NCI-H2029 (cell line): ENCODE measurements at regions not wholly inside any gene's neighbourhood (a gene's known extent, or its start where the extent isn't known, plus 50 kb on each side); places are given as distances from the start of the nearest gene placed in this dataset.
"Not testable (repeated sequence)": the region's sequence is repeated elsewhere in the genome, so short reads cannot be mapped to it uniquely, and the experiment has no call there.

Source experiments
- DNase-seq: peaks from one replicate; lab custom pipeline; 2025; lab: John Stamatoyannopoulos, UW

DNA sequence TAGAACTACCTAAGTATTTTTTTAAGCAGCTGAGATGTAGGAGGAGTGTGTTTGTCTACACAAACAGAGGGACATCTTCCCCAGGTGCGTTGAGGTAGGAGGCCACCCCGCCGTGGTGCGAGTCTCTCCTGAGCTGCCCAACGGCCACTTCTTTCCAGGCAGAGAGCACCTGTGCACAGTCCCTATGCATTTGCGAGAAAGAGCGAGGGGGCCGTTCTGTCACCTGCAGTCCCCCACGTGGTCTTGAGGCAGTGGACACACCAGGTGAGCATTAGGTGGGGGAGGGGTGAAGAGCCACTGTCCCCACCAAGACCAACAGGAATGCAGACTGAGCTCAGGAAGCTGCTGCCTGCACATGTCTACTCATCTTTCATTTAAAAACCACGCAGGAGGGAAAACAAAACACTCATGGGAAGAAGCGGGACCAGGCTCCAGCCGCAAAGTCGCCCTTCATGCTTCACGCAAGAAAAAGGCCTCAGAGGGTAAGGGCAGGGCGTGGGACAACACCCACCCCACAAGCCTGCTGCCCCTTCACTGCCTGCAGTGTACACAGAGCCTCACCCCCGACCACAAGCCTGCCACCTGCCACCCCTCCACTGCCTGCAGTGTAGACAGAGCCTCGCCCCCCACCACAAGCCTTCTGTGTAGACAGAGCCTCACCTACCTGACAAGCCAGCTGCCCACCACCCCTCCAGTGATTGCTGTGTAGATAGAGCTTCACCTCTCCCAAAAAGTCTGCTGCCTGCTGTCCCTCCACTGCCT lies 142.0 kb downstream of the DLL1 start:
- no peak for DNase-seq

DNA sequence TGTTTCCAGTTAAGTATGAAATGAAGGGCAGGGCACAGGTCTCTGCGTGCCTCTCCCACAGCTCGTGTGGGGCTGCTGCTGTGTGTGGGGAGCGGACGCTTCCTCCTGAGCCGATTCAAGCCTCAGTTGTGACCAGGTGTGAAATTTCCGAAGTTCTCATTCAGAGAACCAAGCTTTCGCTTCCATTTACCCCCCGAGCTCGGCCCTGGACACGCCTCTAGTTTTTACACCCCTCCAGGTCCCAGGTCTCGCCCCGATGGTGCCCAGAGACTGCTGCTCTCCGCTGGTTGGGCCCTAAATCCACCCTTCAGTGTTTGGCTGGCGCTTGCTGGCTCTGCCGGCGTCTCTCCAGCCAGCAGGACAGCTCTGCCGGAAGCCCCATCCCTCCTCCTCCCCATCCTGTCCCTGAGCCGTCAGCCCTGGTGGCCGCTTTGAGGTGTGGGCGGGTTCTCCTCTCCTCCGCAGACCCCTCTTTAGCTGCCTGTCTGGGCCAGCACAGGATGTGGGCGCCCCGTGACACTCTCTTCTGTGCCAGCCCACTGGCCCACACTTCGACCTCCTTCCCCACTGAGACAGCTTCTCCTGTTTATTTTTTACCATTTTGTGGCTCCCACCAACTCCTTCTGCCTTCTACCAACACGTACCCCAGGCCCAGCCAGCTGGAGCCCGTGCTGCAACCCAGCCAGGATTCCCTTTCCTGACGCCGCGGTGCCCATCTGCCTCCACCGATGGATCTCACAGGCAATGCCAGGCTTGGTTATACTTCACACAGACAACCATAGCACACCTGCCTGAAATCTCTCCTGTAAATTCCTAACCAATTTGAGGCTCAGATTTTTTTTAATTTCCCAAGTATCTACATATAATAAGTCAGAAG lies 142.8 kb downstream of the DLL1 start:
- no peak for DNase-seq

DNA sequence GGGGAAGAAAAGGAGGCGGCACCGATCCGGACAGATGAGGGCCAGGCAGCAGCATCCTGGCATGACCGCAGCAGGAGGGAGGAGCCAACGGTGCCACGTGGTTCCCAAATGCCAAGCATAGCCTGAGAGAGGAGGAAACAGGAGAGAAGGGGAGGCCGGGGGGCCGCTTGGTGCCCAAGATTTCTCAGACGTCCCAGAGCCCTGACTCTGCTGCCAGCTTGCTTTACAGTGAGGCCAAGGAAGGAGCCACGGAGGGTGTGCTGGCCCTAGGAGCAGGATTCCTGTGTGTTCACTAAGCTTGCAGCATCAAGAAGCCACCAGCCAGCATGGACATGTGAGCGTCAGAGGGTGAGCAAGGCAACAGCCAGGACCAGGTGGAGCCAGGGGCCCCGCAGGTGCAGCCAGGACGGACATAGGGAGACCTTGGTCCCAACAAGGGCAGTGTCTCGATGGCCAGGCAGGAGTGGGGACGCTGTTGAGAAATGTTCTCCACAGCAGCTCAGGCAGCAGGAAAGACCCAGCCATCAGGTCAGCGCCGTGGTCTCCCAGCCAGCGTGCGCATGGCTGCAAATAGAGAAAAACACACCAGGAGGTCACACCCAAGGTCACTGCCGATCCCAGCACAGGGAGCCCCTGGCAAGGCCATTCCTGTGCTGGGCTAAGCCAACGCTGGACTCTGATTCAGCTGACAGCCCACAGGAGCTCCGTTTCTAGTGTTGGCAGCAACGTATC lies 143.7 kb downstream of the DLL1 start:
- no peak for DNase-seq

DNA sequence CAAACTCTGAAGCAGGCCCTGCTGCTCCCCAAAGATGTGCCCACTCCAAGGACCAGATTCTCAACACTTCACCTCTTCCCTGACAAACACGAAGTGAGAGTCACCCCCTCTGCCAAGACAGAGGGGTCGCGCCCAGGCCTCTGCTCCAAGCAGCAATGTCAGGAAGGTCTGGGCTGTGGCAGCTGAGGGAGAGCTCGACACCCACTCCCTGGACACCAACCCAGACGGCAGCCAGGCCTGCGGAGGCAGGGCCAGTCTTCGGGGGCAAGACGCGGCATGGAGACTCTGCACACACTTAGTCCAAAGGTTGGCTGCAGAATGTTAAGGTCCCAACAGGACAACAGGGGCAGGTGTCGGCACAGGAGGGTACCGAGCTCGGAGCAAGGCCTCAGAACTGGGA lies 144.2 kb downstream of the DLL1 start:
- DNase-seq, result no peak

DNA sequence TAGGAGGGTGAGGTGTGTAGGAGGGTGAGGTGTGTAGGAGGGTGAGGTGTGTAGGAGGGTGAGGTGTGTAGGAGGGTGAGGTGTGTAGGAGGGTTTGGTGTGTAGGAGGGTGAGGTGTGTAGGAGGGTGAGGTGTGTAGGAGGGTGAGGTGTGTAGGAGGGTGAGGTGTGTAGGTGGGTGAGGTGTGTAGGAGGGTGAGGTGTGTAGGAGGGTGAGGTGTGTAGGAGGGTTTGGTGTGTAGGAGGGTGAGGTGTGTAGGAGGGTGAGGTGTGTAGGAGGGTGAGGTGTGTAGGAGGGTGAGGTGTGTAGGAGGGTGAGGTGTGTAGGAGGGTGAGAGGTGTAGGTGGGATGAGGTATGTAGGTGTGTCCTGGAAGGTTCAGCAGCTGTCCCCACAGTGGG lies 144.7 kb downstream of the DLL1 start:
- DNase-seq, result not testable (repeated sequence)

DNA sequence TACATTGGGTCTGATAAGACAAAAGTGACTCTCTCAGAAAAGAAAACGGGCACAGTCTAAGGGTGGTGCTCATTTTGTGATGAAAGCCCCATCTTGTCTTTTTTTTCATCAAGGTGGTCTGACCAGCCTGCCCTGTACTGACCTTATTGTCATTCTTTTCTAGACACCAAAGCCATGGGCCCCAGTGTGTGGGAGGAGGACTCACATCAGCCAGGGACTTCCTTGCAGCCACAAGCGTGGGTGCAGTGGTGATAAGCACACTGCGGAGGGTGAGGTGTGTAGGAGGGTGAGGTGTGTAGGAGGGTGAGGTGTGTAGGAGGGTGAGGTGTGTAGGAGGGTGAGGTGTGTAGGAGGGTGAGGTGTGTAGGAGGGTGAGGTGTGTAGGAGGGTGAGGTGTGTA lies 145.2 kb downstream of the DLL1 start:
- not testable (repeated sequence) for DNase-seq

DNA sequence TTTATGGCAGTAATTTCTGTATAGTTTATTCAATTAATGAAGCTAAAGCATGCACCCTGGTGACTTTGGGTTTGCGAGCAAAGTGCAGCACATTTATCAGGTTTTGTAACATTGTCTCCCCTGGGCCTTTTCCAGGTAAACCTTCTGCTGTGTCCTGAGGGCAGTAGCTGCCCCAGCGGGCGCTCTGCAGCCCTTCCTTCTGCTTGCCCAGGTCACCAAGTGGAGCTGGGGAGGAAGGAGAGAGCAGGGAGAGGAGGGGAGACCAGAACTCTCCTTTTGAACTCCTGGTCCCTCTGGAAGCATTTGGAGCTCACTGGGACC lies 145.6 kb downstream of the DLL1 start:
- DNase-seq, result no peak

DNA sequence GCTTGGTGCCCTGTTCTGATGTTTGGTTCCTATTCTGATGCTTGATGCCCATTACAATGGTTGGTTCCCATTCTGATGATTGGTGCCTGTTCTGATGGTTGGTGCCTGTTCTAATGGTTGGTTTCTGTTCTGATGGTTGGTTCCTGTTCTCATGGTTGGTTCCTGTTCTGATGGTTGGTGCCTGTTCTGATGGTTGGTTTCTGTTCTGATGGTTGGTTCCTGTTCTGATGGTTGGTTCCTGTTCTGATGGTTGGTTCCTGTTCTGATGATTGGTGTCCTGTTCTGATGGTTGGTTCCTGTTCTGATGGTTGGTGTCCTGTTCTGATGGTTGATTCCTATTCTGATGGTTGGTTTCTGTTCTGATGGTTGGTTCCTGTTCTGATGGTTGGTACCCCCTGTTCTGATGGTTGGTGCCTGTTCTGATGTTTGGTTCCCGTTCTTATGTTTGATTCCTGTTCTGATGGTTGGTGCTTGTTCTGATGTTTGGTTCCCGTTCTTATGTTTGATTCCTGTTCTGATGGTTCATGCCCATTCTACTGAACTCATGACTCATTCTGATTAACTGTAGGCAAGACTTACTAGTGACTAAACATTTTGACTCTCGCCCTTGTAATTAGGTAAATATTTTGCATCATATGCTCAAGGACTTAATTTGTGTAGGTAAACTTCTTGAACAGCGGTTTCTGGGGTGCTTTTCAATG lies 146.2 kb downstream of the DLL1 start:
- no peak for DNase-seq

DNA sequence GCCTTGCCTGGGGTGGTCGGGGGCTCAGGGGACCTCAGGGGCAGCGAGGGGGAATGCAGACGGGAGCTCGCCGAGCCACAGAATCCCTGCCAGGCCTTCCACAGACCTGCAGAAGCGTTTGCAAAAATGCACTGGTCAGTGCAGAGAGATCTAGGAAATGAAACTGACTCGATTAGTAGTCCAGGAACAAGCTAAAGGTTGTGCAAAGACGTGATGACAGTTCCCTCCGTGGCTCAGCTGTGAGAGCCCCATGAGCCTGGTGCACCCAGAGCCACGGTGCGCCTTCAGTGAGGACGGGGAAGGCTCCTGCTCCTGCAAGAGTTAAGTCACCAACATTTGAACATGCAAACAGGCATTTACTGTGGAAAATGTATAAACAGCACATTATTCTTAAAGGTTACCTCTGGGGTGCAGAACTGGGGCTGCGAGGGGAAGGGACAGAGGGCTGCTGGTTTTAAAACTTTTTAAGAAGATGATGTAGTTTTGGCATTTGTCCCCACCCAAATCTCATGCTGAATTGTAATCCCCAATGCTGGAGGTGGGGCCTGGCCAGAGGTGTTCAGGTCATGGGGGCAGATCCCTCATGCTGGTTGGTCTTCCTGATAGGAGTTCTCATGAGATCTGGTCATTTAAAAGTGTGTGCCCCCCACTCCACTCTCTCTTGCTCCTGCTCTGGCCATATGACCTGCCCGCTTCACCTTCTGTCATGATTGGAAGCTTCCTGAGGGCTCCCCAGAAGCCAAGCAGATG lies 147.3 kb downstream of the DLL1 start:
- DNase-seq, result no peak

DNA sequence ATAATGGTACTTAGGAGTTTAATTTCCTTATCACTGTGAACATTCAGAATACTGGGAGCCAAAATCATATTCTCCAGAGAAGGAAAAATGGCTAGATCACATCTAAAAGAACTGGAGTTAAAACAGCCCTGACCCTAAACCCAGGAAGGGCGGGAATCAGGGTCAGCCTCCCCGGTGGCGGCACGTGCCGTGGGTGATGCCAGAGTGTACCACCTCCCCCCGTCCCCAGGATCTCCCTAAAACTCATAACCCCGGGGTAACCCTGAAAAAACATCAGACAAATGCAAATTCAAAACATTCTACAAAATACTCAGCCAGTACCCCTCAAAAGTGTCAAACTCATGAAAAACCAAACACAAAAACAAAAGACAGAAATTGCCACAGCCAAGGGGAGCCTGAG lies 148.3 kb downstream of the DLL1 start:
- DNase-seq, result no peak

DNA sequence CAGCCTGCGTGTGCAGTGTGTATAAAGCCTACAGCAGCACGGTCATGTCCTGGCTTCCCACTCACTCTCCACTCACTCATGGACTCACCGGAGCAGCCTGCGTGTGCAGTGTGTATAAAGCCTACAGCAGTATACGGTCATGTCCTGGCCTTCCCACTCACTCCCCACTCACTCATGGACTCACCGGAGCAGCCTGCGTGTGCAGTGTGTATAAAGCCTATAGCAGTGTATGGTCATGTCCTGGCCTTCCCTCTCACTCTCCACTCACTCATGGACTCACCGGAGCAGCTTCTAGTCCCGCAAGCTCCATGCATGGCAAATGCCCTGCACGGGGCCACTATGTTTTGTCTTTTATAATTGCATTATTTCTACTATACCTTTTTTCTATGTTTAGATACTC lies 149.8 kb downstream of the DLL1 start:
- not testable (repeated sequence) for DNase-seq

DNA sequence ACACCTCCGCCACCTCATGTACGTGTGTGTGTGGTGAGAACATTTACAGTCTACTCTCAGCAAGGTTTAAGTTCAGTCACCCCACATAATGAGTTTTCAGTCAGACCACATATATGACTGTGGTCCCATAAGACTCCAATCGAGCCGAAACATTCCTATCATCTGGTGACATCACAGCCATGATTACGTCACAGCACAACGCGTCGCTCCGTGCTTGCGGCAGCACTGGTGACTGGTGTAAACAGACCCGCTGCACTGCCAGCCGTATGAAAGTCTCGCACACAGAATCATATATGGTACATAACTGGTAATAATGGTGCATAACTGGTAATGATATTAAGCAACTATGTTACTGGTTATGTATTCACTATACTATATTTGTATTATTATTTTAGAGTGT lies 150.7 kb downstream of the DLL1 start:
- no peak for DNase-seq

DNA sequence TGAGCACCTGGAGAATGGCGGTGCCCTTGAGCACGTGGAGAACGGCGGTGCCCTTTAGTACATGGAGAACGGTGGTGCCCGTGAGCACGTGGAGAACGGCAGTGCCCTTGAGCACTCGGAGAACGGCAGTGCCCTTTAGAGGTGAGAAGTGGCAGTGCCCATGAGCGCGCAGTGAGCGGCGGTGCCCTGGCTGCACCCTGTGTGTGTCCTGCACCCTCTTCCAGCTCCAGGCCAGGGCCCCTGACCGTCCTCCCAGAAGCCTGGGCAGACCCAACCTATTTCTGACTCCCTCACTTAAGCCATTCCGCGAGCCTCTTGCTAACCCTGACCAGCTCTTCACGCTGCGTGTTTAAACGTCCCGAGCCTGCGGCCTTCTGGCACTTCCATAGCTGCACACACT lies 151.3 kb downstream of the DLL1 start:
- no peak for DNase-seq

DNA sequence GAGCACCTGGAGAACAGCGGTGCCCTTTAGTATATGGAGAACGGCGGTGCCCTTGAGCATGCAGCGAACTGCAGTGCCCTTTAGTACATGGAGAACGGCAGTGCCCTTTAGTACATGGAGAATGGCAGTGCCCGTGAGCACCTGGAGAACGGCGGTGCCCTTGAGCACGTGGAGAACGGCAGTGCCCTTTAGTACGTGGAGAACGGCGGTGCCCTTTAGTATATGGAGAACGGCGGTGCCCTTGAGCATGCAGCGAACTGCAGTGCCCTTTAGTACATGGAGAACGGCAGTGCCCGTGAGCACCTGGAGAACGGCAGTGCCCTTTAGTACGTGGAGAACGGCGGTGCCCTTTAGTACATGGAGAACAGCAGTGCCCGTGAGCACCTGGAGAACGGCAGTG lies 151.8 kb downstream of the DLL1 start:
- not testable (repeated sequence) for DNase-seq

DNA sequence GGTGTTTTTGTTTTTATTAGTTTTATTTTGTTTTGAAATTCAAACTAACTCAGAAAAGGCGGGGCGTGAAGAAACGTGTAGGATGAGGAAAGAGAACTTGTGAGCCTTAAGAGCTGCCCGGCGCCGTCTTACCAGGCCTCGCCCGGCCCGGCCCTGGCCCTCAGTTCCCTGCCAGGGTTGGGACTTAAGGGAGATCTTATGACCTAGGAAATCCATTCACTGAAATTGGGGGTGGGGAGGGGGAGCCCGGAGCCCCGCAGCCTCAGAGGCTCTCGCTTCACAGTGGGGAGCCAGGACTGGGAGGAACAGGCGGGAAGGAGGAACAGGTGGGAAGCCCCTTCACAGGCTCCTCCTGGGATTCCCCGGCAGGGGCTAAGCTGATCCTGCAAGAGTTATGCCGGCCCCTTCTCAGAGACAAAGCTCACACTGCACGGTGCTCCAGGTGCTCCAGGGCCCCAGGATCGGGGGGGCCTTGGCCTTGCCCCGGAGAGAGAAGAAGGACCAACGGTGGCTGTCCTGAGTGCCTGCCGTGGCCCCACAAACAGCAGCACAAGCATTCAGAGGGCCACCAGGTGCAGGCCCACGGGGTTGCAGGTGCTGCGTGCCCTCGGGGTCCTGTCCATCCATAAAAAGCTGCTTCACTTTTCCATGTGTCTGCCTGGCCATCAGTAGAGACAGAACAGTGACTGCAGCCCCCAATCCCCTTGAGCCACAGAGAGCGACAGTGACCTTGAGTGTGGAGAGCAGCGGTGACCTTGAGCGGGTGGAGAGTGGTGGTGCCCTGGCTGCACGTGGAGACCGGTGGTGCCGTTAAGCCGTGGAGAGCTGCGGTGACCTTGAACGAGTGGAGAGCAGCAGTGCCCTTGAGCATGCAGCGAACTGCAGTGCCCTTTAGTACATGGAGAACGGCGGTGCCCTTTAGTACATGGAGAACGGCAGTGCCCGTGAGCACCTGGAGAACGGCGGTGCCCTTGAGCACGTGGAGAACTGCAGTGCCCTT lies 152.7 kb downstream of the DLL1 start:
- DNase-seq, result no peak

DNA sequence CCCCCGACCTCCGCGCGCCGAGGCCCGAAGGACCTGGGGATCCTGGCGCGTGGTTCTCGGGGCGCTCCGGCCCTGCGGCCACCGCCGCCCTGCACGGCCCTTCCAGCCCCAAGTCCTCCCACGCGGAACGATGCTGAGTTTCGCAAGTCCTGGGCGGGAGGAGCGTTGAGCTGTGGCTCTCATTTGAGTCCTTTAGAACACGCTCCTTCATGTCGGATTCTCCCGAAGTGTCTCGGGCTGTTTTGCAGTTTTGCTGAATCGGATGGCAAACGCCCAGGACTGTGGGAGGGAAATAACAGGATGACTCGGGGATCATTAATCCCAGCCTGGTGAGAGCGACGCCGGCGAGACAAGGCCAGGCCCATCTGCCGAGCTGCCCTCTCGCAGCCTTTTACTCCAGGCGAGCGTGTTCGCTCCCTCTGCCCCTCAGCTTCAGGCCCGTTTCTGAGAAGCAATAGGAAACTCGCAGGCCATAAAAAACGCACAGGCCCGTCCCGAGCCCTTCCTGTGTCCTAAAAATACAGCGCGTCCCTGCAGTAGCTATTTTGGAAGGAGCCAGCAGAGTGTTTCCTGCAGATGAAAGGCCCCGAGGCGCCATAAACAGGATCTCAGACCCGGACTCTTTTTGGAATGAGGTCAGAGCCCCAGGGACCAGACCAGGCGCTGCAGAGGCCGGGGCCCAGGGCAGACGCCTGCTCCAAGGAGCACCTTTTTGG lies 153.5 kb downstream of the DLL1 start:
- DNase-seq, result no peak

DNA sequence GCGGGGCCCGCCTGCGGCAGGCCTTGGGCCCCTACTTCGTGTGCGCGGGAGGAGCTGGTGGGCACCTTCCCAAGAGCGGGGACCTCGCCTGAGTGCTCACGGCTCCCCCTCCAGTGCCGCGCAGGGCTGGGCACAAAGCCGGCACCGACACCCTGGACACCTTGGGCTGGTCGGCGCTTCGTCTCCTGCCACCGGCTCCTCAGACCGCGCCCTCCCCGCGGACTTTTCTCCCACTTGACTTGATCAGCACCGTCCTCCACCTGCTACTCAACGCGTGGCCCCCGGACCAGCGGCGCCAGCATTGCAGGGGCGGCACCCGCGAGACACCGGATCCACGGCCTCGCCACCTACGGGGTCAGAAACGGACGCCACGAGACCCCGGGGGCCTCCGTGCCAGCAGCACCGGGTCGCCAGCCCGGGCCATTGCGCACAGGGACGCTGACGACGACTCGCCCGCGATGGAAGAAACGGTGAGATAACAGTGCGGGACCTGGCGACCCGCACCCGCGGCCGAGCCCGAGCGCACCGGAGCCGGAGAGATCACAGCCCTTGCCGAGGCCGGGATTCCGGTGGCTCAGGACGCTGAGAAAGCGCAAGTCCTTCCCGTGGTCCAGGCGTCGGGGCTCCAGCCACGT lies 154.2 kb downstream of the DLL1 start:
- no peak for DNase-seq

DNA sequence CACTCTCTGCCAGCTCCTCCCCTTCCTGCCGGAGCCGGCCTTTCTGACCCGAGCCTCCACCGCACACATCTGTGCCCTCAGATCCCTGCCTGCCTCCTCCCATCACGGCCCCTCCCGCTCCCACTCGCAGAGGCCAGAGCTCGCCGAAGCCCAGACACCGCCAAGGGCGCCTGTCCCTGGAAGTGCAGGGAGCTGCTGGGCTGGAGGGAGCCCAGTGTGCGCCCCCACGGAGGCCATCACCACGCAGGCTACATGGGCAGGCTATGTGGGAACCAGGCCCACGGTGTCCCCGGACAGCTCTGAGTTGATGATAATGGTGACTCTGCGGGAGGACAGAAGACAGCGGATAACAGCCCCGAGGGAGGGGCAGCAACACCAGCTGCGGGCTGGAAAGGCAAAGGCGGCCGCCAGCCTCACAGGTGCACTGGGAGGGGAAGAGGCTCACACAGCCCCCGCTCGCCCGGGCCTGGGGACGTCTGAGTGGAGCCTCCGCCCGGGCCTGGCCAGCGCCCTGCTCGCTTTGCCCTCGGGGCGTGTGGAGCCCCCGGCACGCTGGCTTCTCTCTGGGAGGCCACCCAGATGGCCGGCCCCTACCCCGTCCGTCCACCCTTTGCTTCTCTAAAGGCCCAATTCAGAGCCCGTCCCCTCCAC lies 154.9 kb downstream of the DLL1 start:
- no peak for DNase-seq

DNA sequence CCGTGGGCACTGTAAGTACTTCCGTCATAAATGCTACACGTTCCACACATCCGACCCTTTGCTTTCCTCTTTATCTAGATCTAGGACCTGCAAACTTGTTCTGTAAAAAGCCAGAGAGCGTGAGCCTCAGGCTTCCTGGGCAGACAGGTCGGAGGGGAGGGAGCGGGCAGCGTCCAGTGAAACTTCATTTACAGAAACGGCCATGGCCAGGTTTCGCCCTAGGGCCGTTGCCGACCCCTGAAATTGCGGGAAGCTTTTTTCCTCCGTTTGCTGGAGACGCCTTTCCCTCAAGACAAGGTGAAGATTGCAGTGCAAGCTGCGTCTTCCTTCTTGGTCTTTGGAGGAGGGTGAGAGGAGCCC lies 155.4 kb downstream of the DLL1 start:
- no peak for DNase-seq
